ENCODE measurements at regions not wholly inside any gene's neighbourhood (a gene's known extent, or its start where the extent isn't known, plus 50 kb on each side); places are given as distances from the start of the nearest gene placed in this dataset.

DNA sequence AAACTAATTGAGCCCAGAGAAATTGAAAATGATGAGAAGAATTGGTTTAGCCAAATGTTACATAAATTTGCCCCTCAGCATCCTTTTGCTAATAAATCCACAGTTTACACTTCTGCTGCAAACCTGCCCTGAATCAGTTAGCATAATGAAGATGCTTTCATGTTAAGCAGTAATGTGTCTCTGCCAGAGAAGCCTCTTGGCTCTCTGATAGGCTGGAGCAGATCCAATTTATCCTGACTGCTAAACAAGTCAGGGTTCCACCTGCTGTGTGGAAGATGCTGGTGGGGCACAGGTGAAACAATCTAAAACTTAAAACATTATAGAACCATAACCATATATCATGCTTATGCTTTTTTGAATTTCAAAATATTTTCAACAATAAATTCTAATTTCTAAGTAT, 946.8 kb downstream of the OTOL1 start:
- TF ChIP-seq, protein P1, sequence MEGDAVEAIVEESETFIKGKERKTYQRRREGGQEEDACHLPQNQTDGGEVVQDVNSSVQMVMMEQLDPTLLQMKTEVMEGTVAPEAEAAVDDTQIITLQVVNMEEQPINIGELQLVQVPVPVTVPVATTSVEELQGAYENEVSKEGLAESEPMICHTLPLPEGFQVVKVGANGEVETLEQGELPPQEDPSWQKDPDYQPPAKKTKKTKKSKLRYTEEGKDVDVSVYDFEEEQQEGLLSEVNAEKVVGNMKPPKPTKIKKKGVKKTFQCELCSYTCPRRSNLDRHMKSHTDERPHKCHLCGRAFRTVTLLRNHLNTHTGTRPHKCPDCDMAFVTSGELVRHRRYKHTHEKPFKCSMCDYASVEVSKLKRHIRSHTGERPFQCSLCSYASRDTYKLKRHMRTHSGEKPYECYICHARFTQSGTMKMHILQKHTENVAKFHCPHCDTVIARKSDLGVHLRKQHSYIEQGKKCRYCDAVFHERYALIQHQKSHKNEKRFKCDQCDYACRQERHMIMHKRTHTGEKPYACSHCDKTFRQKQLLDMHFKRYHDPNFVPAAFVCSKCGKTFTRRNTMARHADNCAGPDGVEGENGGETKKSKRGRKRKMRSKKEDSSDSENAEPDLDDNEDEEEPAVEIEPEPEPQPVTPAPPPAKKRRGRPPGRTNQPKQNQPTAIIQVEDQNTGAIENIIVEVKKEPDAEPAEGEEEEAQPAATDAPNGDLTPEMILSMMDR (conservative IDR thresholded peaks at IDR 0.05; ENCODE audit: low read depth, low read length): no peak
- TF ChIP-seq EZH2 (IDR thresholded peaks at IDR 0.05; ENCODE audit: borderline replicate concordance, low read depth, low read length, poor library complexity, severe bottlenecking): no peak

All from A673 (cell line).